GM12878 (cell line): ENCODE measurements at regions not wholly inside any gene's neighbourhood (a gene's known extent, or its start where the extent isn't known, plus 50 kb on each side); places are given as distances from the start of the nearest gene placed in this dataset.

Source experiments
- ATAC-seq: fragments of 200-7000 bp; cut with Tn5 transposase; 3 replicates; pipeline ENCODE4 v1.9.1; 2020; ENCODE audit warnings: mild to moderate bottlenecking, moderate library complexity
- BruUV-seq: library from RNA; stranded (reverse); fragments of 400-500 nt; replicated peaks from 2 replicates; lab custom pipeline; 2021; lab: Mats Ljungman, UMichigan
- CTCF ChIA-PET: fragments of 300-600 bp; sonication (Branson Sonifier 250); formaldehyde crosslinking; extraction: SDS; loops from one replicate; lab custom pipeline; 2021; ENCODE audit warnings: inconsistent platforms; lab: Yijun Ruan, JAX
- POLR2A ChIA-PET: fragments of 350-600 bp; formaldehyde crosslinking; extraction: SDS; loops from one replicate; lab custom pipeline; 2021; ENCODE audit warnings: inconsistent platforms; lab: Charles Lee
- RAD21 ChIA-PET: fragments of 300-600 bp; sonication (Branson Sonifier 250); formaldehyde crosslinking; loops from one replicate; lab custom pipeline; 2023; ENCODE audit warnings: antibody characterized with exemption; ENCODE audit not compliant: unreplicated experiment; lab: Charles Lee
- SMC1A ChIA-PET: fragments of 300-600 bp; sonication (Branson Sonifier 250); formaldehyde crosslinking; loops from one replicate; lab custom pipeline; 2023; ENCODE audit not compliant: unreplicated experiment, uncharacterized antibody; lab: Charles Lee
- DNase-seq: peaks from one replicate; pipeline ENCODE4 v3.0.0-alpha.2; 2011; ENCODE audit warnings: low read depth, low spot score
- FAIRE-seq: peaks from 3 replicates; lab custom pipeline; 2011; peaks lifted over from hg19 to GRCh38; lab: Jason Lieb, UNC
- H2AFZ ChIP-seq: 2 replicates; pipeline ENCODE4 v1.6.0; 2011; ENCODE audit warnings: low read depth, low read length, control low read depth; ENCODE audit not compliant: control insufficient read depth
- H3K27ac ChIP-seq: 2 replicates; pipeline ENCODE4 v1.5.1; 2011; ENCODE audit warnings: control low read depth; ENCODE audit not compliant: control insufficient read depth, insufficient read depth
- H3K27me3 ChIP-seq, 2 experiments: replicated peaks in 1 of 2; 2 replicates each; pipeline versions ENCODE4 v1.6.0 to v1.6.1; 2011; ENCODE audit warnings: low read length in 1 of 2; ENCODE audit not compliant: control insufficient read depth in 2 of 2, insufficient read depth in 2 of 2
- H3K36me3 ChIP-seq, 2 experiments: 2 replicates each; pipeline ENCODE4 v1.5.1; 2011; ENCODE audit warnings: low read length in 1 of 2; ENCODE audit not compliant: control insufficient read depth in 2 of 2, insufficient read depth in 2 of 2
- H3K4me1 ChIP-seq: 2 replicates; pipeline ENCODE4 v1.6.1; 2011; ENCODE audit warnings: mild to moderate bottlenecking, low read length, moderate library complexity, mixed read lengths; ENCODE audit not compliant: control insufficient read depth, insufficient read depth
- H3K4me2 ChIP-seq: 2 replicates; pipeline ENCODE4 v1.6.0; 2011; ENCODE audit warnings: control low read depth; ENCODE audit not compliant: control insufficient read depth, insufficient read depth
- H3K4me3 ChIP-seq: fragments of 200-600 bp; sonication (generic); 2 replicates; pipeline ENCODE4 v1.5.1; 2016
- H3K79me2 ChIP-seq: 2 replicates; pipeline ENCODE4 v1.6.0; 2011; ENCODE audit warnings: low read length; ENCODE audit not compliant: control insufficient read depth, insufficient read depth
- H3K9ac ChIP-seq: 2 replicates; pipeline ENCODE4 v1.8.0; 2011; ENCODE audit warnings: low read length, control low read depth, mixed read lengths; ENCODE audit not compliant: control insufficient read depth, insufficient read depth
- H3K9me3 ChIP-seq: replicated peaks from 3 replicates; pipeline ENCODE4 v1.5.1; 2011; ENCODE audit warnings: mild to moderate bottlenecking, low read length; ENCODE audit not compliant: control insufficient read depth, insufficient read depth
- H4K20me1 ChIP-seq: 2 replicates; pipeline ENCODE4 v1.6.0; 2011; ENCODE audit not compliant: control insufficient read depth, insufficient read depth
- EZH2 ChIP-seq: IDR thresholded peaks from 2 replicates; pipeline ENCODE4 v1.6.1; 2012; ENCODE audit warnings: low read depth, mild to moderate bottlenecking, control low read depth, inconsistent platforms, low read length, borderline replicate concordance; ENCODE audit not compliant: control insufficient read depth
- GATAD2B ChIP-seq: fragments of 450-650 bp; conservative IDR thresholded peaks from 2 replicates; pipeline ENCODE4 v1.6.1; 2017; ENCODE audit warnings: low read depth, mild to moderate bottlenecking, moderate library complexity
- IKZF1 ChIP-seq: fragments of 450-650 bp; conservative IDR thresholded peaks from 2 replicates; pipeline ENCODE4 v1.6.1; 2017; ENCODE audit warnings: antibody characterized with exemption, mild to moderate bottlenecking
- JUND ChIP-seq: IDR thresholded peaks from 2 replicates; pipeline ENCODE4 v1.6.1; 2012; ENCODE audit warnings: low read depth, mild to moderate bottlenecking, low read length, improper control_type of control experiment, moderate library complexity
- NFIC ChIP-seq: IDR thresholded peaks from 2 replicates; pipeline ENCODE4 v1.6.1; 2012; ENCODE audit warnings: low read depth, mild to moderate bottlenecking, inconsistent platforms, low read length, moderate library complexity
- PAX8 ChIP-seq: fragments of 450-650 bp; IDR thresholded peaks from 2 replicates; pipeline ENCODE4 v1.6.1; 2017; ENCODE audit warnings: mild to moderate bottlenecking, moderate library complexity
- WGBS: methylation state at CpG from one replicate; pipeline ENCODE4 v1.1.6; 2016; ENCODE audit warnings: low lambda C conversion rate; ENCODE audit not compliant: insufficient replicate concordance, insufficient coverage; ENCODE audit errors: missing lambda C conversion rate; 5-methylcytosine and 5-hydroxymethylcytosine counted together
- in situ Hi-C: fragments of 300-500 bp; cut with MboI; formaldehyde crosslinking; loops from 9 replicates; pipeline ENCODE4 v1.14.3; 2018; ENCODE audit warnings: mixed read lengths
- intact Hi-C: fragments of 100-400 bp; cut with micrococcal nuclease; formaldehyde crosslinking; loops from one replicate; pipeline ENCODE4 v1.14.2; 2022; ENCODE audit not compliant: unreplicated experiment
- TF ChIP-seq, protein P1 (sequence below): IDR thresholded peaks from 2 replicates; pipeline ENCODE4 v1.6.1; 2011; ENCODE audit warnings: mild to moderate bottlenecking, low read depth, low read length, moderate library complexity; ENCODE audit not compliant: insufficient replicate concordance
- TF ChIP-seq, protein P2 (sequence below): IDR thresholded peaks from 2 replicates; pipeline ENCODE4 v1.6.1; 2011; ENCODE audit warnings: low read depth, mild to moderate bottlenecking, low read length, moderate library complexity, borderline replicate concordance; ENCODE audit errors: extremely low read depth
- TF ChIP-seq, protein P3 (sequence below): fragments of 450-650 bp; formaldehyde crosslinking; IDR thresholded peaks from 2 replicates; pipeline ENCODE4 v1.4.0; 2020; ENCODE audit warnings: mild to moderate bottlenecking, moderate library complexity
- TF ChIP-seq, protein P4 (sequence below): fragments of 450-650 bp; IDR thresholded peaks from 2 replicates; pipeline ENCODE4 v1.6.1; 2016; ENCODE audit warnings: mild to moderate bottlenecking, moderate library complexity, borderline replicate concordance

DNA sequence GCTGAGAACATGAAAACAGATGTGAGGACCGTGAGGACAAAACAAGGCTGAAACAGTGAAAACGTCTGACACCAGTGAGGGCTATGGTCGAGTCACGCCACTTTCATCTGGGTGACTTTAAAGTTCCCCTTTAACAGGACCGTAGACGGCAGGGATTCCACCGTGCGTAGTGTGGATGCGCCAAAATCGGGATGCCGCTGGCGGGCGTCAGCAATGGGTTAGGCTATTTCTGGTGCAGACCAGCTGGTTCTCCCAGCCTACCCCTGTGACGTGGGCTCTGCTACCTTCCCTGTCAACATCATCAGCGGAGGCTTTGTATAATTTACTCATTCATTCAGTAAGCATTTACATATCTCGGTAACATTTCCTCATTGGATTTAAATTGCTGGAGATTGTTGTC, 246.6 kb upstream of the AJAP1 start:
- ChIA-PET CTCF (no interaction called here), RAD21 (no interaction called here), POLR2A (no interaction called here), SMC1A (no interaction called here)
- Histone ChIP-seq H3K27me3 (no peaks in the 10 kb centered on the region), H3K4me1 (no peaks in the 10 kb centered on the region), H4K20me1 (no peaks in the 10 kb centered on the region), H3K36me3 (no peaks in the 10 kb centered on the region), H3K9ac (no peak overlapping the region), H3K27ac (no peak overlapping the region), H2AFZ (no peak overlapping the region), H3K4me3 (no peak overlapping the region), H3K79me2 (no peaks in the 10 kb centered on the region), H3K4me2 (no peak overlapping the region), H3K9me3 (no peaks in the 10 kb centered on the region)
- TF ChIP-seq PAX8 (no peak), NFIC (no peak), JUND (no peak), IKZF1 (no peak), GATAD2B (no peak), EZH2 (no peak)
- TF ChIP-seq, protein P1, sequence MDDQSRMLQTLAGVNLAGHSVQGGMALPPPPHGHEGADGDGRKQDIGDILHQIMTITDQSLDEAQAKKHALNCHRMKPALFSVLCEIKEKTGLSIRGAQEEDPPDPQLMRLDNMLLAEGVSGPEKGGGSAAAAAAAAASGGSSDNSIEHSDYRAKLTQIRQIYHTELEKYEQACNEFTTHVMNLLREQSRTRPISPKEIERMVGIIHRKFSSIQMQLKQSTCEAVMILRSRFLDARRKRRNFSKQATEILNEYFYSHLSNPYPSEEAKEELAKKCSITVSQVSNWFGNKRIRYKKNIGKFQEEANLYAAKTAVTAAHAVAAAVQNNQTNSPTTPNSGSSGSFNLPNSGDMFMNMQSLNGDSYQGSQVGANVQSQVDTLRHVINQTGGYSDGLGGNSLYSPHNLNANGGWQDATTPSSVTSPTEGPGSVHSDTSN: no peak
- TF ChIP-seq, protein P2, sequence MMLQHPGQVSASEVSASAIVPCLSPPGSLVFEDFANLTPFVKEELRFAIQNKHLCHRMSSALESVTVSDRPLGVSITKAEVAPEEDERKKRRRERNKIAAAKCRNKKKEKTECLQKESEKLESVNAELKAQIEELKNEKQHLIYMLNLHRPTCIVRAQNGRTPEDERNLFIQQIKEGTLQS: no peak
- TF ChIP-seq, protein P3, sequence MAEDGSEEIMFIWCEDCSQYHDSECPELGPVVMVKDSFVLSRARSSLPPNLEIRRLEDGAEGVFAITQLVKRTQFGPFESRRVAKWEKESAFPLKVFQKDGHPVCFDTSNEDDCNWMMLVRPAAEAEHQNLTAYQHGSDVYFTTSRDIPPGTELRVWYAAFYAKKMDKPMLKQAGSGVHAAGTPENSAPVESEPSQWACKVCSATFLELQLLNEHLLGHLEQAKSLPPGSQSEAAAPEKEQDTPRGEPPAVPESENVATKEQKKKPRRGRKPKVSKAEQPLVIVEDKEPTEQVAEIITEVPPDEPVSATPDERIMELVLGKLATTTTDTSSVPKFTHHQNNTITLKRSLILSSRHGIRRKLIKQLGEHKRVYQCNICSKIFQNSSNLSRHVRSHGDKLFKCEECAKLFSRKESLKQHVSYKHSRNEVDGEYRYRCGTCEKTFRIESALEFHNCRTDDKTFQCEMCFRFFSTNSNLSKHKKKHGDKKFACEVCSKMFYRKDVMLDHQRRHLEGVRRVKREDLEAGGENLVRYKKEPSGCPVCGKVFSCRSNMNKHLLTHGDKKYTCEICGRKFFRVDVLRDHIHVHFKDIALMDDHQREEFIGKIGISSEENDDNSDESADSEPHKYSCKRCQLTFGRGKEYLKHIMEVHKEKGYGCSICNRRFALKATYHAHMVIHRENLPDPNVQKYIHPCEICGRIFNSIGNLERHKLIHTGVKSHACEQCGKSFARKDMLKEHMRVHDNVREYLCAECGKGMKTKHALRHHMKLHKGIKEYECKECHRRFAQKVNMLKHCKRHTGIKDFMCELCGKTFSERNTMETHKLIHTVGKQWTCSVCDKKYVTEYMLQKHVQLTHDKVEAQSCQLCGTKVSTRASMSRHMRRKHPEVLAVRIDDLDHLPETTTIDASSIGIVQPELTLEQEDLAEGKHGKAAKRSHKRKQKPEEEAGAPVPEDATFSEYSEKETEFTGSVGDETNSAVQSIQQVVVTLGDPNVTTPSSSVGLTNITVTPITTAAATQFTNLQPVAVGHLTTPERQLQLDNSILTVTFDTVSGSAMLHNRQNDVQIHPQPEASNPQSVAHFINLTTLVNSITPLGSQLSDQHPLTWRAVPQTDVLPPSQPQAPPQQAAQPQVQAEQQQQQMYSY: no peak
- TF ChIP-seq, protein P4, sequence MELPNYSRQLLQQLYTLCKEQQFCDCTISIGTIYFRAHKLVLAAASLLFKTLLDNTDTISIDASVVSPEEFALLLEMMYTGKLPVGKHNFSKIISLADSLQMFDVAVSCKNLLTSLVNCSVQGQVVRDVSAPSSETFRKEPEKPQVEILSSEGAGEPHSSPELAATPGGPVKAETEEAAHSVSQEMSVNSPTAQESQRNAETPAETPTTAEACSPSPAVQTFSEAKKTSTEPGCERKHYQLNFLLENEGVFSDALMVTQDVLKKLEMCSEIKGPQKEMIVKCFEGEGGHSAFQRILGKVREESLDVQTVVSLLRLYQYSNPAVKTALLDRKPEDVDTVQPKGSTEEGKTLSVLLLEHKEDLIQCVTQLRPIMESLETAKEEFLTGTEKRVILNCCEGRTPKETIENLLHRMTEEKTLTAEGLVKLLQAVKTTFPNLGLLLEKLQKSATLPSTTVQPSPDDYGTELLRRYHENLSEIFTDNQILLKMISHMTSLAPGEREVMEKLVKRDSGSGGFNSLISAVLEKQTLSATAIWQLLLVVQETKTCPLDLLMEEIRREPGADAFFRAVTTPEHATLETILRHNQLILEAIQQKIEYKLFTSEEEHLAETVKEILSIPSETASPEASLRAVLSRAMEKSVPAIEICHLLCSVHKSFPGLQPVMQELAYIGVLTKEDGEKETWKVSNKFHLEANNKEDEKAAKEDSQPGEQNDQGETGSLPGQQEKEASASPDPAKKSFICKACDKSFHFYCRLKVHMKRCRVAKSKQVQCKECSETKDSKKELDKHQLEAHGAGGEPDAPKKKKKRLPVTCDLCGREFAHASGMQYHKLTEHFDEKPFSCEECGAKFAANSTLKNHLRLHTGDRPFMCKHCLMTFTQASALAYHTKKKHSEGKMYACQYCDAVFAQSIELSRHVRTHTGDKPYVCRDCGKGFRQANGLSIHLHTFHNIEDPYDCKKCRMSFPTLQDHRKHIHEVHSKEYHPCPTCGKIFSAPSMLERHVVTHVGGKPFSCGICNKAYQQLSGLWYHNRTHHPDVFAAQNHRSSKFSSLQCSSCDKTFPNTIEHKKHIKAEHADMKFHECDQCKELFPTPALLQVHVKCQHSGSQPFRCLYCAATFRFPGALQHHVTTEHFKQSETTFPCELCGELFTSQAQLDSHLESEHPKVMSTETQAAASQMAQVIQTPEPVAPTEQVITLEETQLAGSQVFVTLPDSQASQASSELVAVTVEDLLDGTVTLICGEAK: no peak
- WGBS: 52% methylated on average over 16 of the region's 16 CpGs
- ATAC-seq (no peak), FAIRE-seq (no peak), DNase-seq (no peak)
- no TSS peak for BruUV-seq
- in situ Hi-C loops: no loop called here
- intact Hi-C loops: no loop called here
